ENCODE measurements at regions not wholly inside any gene's neighbourhood (a gene's known extent, or its start where the extent isn't known, plus 50 kb on each side); places are given as distances from the start of the nearest gene placed in this dataset.

- TF ChIP-seq, protein P1, sequence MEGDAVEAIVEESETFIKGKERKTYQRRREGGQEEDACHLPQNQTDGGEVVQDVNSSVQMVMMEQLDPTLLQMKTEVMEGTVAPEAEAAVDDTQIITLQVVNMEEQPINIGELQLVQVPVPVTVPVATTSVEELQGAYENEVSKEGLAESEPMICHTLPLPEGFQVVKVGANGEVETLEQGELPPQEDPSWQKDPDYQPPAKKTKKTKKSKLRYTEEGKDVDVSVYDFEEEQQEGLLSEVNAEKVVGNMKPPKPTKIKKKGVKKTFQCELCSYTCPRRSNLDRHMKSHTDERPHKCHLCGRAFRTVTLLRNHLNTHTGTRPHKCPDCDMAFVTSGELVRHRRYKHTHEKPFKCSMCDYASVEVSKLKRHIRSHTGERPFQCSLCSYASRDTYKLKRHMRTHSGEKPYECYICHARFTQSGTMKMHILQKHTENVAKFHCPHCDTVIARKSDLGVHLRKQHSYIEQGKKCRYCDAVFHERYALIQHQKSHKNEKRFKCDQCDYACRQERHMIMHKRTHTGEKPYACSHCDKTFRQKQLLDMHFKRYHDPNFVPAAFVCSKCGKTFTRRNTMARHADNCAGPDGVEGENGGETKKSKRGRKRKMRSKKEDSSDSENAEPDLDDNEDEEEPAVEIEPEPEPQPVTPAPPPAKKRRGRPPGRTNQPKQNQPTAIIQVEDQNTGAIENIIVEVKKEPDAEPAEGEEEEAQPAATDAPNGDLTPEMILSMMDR (IDR thresholded peaks at IDR 0.05; ENCODE audit: low read depth, low read length, poor library complexity, severe bottlenecking) = no peak
- no peak for TF ChIP-seq EZH2phosphoT487 (IDR thresholded peaks at IDR 0.05; ENCODE audit: borderline replicate concordance, low read length)
Observed at GRCh38 chr15:36430280-36430679, 149.1 kb upstream of the CDIN1 start.
